ENCODE measurements at regions not wholly inside any gene's neighbourhood (a gene's known extent, or its start where the extent isn't known, plus 50 kb on each side); places are given as distances from the start of the nearest gene placed in this dataset.

GRCh38 chr13:27014406-27015359 lies 156.9 kb downstream of the USP12 start:
- Histone ChIP-seq H3K27me3 (ENCODE audit: insufficient read depth, low read length) (no peaks in the 10 kb centered on the region), H3K4me3 (ENCODE audit: low read length) (no peak overlapping the region), H3K9me3 (ENCODE audit: insufficient read depth, low read depth, low read length) (no peaks in the 10 kb centered on the region), H3K9ac (ENCODE audit: low read depth, low read length) (no peak overlapping the region), H3K36me3 (ENCODE audit: insufficient read depth, low read depth, low read length) (no peaks in the 10 kb centered on the region), H3K27ac (ENCODE audit: low read length) (no peak overlapping the region), H3K4me1 (ENCODE audit: insufficient read depth, low read length) (peaks cover 5% of the 10 kb centered on the region; the same call in 1 of the 2 replicates)

GRCh38 chr13:27012482-27013197 lies 159.0 kb downstream of the USP12 start:
- no peak overlapping the region for H3K9ac ChIP-seq (ENCODE audit: low read depth, low read length)
- peaks cover 4% of the 10 kb centered on the region for H3K27me3 ChIP-seq (ENCODE audit: insufficient read depth, low read length)
- no peak overlapping the region for H3K4me3 ChIP-seq (ENCODE audit: low read length)
- H3K27ac ChIP-seq (ENCODE audit: low read length), result no peak overlapping the region
- no peaks in the 10 kb centered on the region for H3K4me1 ChIP-seq (ENCODE audit: insufficient read depth, low read length)
- H3K36me3 ChIP-seq (ENCODE audit: insufficient read depth, low read depth, low read length), result no peaks in the 10 kb centered on the region
- H3K9me3 ChIP-seq (ENCODE audit: insufficient read depth, low read depth, low read length), result no peaks in the 10 kb centered on the region

DNA sequence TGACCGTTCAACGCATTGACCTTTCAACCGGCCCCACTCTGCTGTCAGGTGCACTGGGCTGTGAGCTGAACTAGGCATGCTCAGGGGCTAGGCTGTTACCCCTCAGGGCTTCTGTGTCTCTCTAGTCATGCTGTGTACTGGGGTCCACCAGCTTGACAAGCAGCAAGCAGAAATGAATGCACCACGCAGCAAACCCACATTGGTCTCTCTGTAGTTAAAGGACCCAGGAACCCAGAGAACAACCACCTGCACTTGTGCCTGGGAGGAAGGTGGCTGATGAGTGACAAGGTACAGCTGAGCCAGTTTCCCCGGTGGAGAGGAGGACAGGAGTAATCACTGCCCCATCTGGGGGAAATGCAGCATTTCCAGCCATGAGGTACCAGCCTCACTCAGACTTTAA lies 159.9 kb downstream of the USP12 start:
- Histone ChIP-seq H3K9ac (ENCODE audit: low read depth, low read length) (no peak overlapping the region), H3K27me3 (ENCODE audit: insufficient read depth, low read length) (peaks cover 14% of the 10 kb centered on the region), H3K36me3 (ENCODE audit: insufficient read depth, low read depth, low read length) (no peaks in the 10 kb centered on the region), H3K4me1 (ENCODE audit: insufficient read depth, low read length) (0 out of 2 replicates have a peak, but pooled peaks cover 3% of the 10 kb centered on the region), H3K9me3 (ENCODE audit: insufficient read depth, low read depth, low read length) (no peaks in the 10 kb centered on the region), H3K4me3 (ENCODE audit: low read length) (no peak overlapping the region), H3K27ac (ENCODE audit: low read length) (no peak overlapping the region)

DNA sequence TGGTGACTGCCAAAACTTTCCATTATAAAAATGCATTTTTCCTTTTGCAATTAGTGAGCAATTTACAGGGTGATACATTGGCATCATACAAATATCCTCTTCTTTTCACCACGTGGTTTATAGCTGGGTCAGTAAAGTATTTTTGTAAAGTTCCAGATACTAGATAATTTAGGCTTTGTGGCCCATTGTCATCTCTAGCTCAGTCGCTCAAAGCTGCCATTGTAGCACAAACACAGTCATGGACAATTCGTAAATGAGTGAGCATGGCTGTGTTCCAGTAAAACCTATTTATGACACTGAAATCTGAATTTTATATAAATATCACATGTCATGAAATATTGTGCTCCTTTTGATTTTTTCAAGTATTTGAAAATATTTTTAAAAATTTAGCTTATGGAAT lies 162.9 kb downstream of the USP12 start:
- 0 out of 2 replicates have a peak, but pooled peaks cover 3% of the 10 kb centered on the region for H3K4me1 ChIP-seq (ENCODE audit: insufficient read depth, low read length)
- H3K9me3 ChIP-seq (ENCODE audit: insufficient read depth, low read depth, low read length), result no peaks in the 10 kb centered on the region
- H3K36me3 ChIP-seq (ENCODE audit: insufficient read depth, low read depth, low read length), result no peaks in the 10 kb centered on the region
- H3K9ac ChIP-seq (ENCODE audit: low read depth, low read length), result no peak overlapping the region
- H3K4me3 ChIP-seq (ENCODE audit: low read length), result no peak overlapping the region
- no peak overlapping the region for H3K27ac ChIP-seq (ENCODE audit: low read length)
- peaks cover 29% of the 10 kb centered on the region for H3K27me3 ChIP-seq (ENCODE audit: insufficient read depth, low read length)

DNA sequence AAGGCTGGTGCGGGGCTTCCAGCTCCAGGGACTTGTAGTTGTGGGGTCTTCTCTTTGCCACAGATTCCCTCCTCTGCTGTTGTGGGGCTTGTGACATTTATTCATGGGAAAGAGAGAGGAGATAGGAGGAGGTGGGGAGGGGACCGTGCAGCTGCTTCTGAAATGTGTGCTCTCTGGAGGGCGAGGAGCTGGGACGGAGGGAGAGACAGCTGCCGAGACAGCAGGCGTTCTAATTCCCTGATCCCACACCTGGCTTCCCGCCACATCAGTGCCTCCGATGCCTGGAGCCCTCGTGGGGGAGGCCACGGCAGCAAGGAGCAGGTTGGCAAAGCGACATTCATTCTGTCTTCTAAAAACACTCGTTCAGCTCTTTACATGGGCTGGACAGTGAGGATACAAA lies 164.4 kb downstream of the USP12 start:
- Histone ChIP-seq H3K27me3 (ENCODE audit: insufficient read depth, low read length) (peaks cover 29% of the 10 kb centered on the region), H3K4me1 (ENCODE audit: insufficient read depth, low read length) (0 out of 2 replicates have a peak, but pooled peaks cover 3% of the 10 kb centered on the region), H3K9me3 (ENCODE audit: insufficient read depth, low read depth, low read length) (no peaks in the 10 kb centered on the region), H3K4me3 (ENCODE audit: low read length) (peak overlapping the region; percentile 57; the same call in 1 of the 2 replicates), H3K9ac (ENCODE audit: low read depth, low read length) (no peak overlapping the region), H3K27ac (ENCODE audit: low read length) (no peak overlapping the region), H3K36me3 (ENCODE audit: insufficient read depth, low read depth, low read length) (no peaks in the 10 kb centered on the region)

DNA sequence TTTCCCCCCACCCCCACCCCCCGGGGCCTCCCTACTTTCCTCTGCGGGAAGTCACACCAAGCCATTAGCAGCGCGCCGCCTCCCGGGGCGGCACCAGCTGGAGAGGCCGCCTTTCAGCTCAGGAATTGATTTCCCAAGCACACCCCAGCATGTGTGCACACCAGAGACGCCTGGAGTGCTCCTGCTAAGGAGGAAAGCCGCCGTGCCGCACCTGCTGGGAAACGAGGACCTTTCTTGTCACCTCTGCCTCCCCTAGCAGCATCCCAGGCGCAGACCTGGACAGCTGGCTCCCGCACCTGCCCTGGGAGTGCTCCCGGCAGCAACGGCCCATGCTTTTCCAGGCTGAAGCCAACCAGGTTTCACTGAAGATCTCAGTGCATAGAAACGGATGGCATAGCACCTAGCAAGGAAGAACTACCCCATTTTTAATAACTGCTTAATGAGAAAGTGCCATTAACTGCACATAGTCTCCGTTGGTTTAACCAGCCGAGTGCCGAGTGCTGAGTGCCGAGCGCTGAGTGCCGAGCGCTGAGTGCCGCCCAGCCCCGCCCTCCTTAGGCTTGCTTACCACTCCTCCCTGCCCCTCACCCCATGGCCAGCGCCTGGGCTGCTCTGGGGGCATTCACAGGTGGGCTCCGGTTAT lies 165.0 kb downstream of the USP12 start:
- no peak overlapping the region for H3K9ac ChIP-seq (ENCODE audit: low read depth, low read length)
- H3K4me3 ChIP-seq (ENCODE audit: low read length), result peak overlapping the region; percentile 57
- no peaks in the 10 kb centered on the region for H3K36me3 ChIP-seq (ENCODE audit: insufficient read depth, low read depth, low read length)
- no peak overlapping the region for H3K27ac ChIP-seq (ENCODE audit: low read length)
- H3K27me3 ChIP-seq (ENCODE audit: insufficient read depth, low read length), result peaks cover 29% of the 10 kb centered on the region
- H3K9me3 ChIP-seq (ENCODE audit: insufficient read depth, low read depth, low read length), result no peaks in the 10 kb centered on the region
- H3K4me1 ChIP-seq (ENCODE audit: insufficient read depth, low read length), result 0 out of 2 replicates have a peak, but pooled peaks cover 3% of the 10 kb centered on the region

GRCh38 chr13:27005976-27006518 lies 165.6 kb downstream of the USP12 start:
- Histone ChIP-seq H3K36me3 (ENCODE audit: insufficient read depth, low read depth, low read length) (no peaks in the 10 kb centered on the region), H3K9me3 (ENCODE audit: insufficient read depth, low read depth, low read length) (no peaks in the 10 kb centered on the region), H3K9ac (ENCODE audit: low read depth, low read length) (no peak overlapping the region), H3K4me1 (ENCODE audit: insufficient read depth, low read length) (0 out of 2 replicates have a peak, but pooled peaks cover 3% of the 10 kb centered on the region), H3K27ac (ENCODE audit: low read length) (no peak overlapping the region), H3K27me3 (ENCODE audit: insufficient read depth, low read length) (peaks cover 29% of the 10 kb centered on the region), H3K4me3 (ENCODE audit: low read length) (peak overlapping the region; percentile 57; the same call in 1 of the 2 replicates)

- Histone ChIP-seq H3K36me3 (ENCODE audit: insufficient read depth, low read depth, low read length) (no peaks in the 10 kb centered on the region), H3K4me3 (ENCODE audit: low read length) (no peak overlapping the region), H3K9me3 (ENCODE audit: insufficient read depth, low read depth, low read length) (no peaks in the 10 kb centered on the region), H3K27ac (ENCODE audit: low read length) (no peak overlapping the region), H3K27me3 (ENCODE audit: insufficient read depth, low read length) (peaks cover 29% of the 10 kb centered on the region), H3K4me1 (ENCODE audit: insufficient read depth, low read length) (0 out of 2 replicates have a peak, but pooled peaks cover 3% of the 10 kb centered on the region), H3K9ac (ENCODE audit: low read depth, low read length) (no peak overlapping the region)
Observed at GRCh38 chr13:27005556-27005955, 166.1 kb downstream of the USP12 start.

DNA sequence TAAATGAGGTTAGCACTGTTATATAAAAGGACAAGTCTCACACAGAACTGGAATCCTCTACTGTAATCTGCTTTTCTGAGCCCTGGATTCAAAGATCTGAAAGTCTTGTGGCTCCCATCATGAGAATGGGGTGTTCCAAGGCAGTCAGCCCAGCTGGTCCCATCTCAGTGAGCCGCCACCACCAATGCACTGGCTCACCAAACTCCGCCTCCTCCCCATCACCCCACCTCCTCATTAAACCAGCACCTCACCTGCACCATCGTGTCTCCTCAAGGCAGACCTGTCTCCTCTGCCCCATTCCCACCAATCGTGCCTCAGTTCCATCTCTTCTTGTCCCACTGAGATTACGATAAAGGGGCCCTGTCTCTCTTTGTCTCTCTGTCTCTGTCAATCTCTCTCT lies 166.7 kb downstream of the USP12 start:
- Histone ChIP-seq H3K4me3 (ENCODE audit: low read length) (no peak overlapping the region), H3K27me3 (ENCODE audit: insufficient read depth, low read length) (peaks cover 29% of the 10 kb centered on the region), H3K36me3 (ENCODE audit: insufficient read depth, low read depth, low read length) (no peaks in the 10 kb centered on the region), H3K4me1 (ENCODE audit: insufficient read depth, low read length) (0 out of 2 replicates have a peak, but pooled peaks cover 3% of the 10 kb centered on the region), H3K9me3 (ENCODE audit: insufficient read depth, low read depth, low read length) (no peaks in the 10 kb centered on the region), H3K27ac (ENCODE audit: low read length) (no peak overlapping the region), H3K9ac (ENCODE audit: low read depth, low read length) (no peak overlapping the region)

- Histone ChIP-seq H3K9me3 (ENCODE audit: insufficient read depth, low read depth, low read length) (no peaks in the 10 kb centered on the region), H3K27ac (ENCODE audit: low read length) (no peak overlapping the region), H3K27me3 (ENCODE audit: insufficient read depth, low read length) (peaks cover 29% of the 10 kb centered on the region), H3K4me1 (ENCODE audit: insufficient read depth, low read length) (0 out of 2 replicates have a peak, but pooled peaks cover 3% of the 10 kb centered on the region), H3K4me3 (ENCODE audit: low read length) (no peak overlapping the region), H3K9ac (ENCODE audit: low read depth, low read length) (no peak overlapping the region), H3K36me3 (ENCODE audit: insufficient read depth, low read depth, low read length) (no peaks in the 10 kb centered on the region)
Observed at GRCh38 chr13:27004326-27004725, 167.3 kb downstream of the USP12 start.

DNA sequence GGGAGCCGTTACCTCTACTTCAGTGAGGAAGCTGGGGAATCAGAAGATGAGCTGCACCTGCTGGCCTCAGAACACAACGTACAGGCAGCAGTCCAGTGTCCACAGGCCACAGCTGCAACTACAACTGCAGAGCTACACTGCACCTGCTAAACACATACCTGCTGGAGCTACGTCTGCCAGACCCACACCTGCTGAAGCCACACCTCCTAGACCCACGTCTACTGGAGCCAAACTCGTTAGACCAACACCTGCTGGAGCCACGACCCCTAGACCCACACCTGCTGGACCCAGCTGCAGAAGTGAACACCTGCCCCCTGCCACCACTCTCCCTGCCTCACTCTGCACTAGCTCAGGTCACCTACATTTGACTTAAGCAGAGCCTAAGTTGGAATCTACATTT lies 169.9 kb downstream of the USP12 start:
- Histone ChIP-seq H3K9me3 (ENCODE audit: insufficient read depth, low read depth, low read length) (no peaks in the 10 kb centered on the region), H3K9ac (ENCODE audit: low read depth, low read length) (no peak overlapping the region), H3K27me3 (ENCODE audit: insufficient read depth, low read length) (peaks cover 16% of the 10 kb centered on the region), H3K27ac (ENCODE audit: low read length) (no peak overlapping the region), H3K36me3 (ENCODE audit: insufficient read depth, low read depth, low read length) (no peaks in the 10 kb centered on the region), H3K4me1 (ENCODE audit: insufficient read depth, low read length) (no peaks in the 10 kb centered on the region), H3K4me3 (ENCODE audit: low read length) (no peak overlapping the region)

All from iPS-20b (cell line).